ENCODE measurements at regions not wholly inside any gene's neighbourhood (a gene's known extent, or its start where the extent isn't known, plus 50 kb on each side); places are given as distances from the start of the nearest gene placed in this dataset.

DNA sequence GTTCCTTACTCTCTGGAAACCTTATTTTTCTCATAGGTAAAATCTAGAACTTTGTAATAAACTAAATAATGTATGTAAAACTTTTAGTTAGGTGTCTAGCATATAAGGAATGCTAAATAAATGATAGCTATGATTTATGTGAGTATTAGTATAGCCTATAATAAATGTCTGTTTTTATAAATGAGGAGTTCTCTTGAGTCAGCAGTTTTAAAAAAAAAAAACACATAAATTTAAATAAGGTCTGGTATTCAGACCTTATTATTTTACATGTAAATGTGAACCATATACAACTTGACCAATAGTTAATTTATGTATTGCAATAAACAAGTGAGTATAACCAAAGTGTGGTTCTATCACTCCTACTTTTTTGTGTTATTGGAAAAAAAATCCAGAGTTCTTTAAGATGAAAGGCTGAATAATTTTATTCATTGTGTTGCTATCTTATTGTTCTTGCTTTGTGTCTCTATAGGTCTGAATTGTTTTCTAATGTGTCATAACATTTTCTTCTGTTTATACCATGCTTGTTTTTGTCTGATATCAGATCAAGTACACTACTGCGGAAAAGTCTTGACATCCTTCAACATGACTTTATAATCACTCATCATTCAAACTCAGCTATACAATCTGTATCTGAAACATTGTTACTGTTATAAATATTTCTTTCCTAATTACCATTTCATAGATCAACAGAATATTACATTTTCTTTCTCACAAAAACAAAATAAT is 115.7 kb downstream of the RASSF9 start:
- Mint-ChIP-seq H3K9me3 (peaks cover 6% of the 10 kb centered on the region), H3K4me3 (no peak overlapping the region), H3K27me3 (ENCODE audit: low read depth) (no peaks in the 10 kb centered on the region), H3K4me1 (no peaks in the 10 kb centered on the region), H3K27ac (no peak overlapping the region), H3K36me3 (ENCODE audit: low read depth) (no peaks in the 10 kb centered on the region)
- TF ChIP-seq, protein P1, sequence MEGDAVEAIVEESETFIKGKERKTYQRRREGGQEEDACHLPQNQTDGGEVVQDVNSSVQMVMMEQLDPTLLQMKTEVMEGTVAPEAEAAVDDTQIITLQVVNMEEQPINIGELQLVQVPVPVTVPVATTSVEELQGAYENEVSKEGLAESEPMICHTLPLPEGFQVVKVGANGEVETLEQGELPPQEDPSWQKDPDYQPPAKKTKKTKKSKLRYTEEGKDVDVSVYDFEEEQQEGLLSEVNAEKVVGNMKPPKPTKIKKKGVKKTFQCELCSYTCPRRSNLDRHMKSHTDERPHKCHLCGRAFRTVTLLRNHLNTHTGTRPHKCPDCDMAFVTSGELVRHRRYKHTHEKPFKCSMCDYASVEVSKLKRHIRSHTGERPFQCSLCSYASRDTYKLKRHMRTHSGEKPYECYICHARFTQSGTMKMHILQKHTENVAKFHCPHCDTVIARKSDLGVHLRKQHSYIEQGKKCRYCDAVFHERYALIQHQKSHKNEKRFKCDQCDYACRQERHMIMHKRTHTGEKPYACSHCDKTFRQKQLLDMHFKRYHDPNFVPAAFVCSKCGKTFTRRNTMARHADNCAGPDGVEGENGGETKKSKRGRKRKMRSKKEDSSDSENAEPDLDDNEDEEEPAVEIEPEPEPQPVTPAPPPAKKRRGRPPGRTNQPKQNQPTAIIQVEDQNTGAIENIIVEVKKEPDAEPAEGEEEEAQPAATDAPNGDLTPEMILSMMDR (IDR thresholded peaks at IDR 0.05; ENCODE audit: unreplicated experiment in 3 of 3), result no peak

DNA sequence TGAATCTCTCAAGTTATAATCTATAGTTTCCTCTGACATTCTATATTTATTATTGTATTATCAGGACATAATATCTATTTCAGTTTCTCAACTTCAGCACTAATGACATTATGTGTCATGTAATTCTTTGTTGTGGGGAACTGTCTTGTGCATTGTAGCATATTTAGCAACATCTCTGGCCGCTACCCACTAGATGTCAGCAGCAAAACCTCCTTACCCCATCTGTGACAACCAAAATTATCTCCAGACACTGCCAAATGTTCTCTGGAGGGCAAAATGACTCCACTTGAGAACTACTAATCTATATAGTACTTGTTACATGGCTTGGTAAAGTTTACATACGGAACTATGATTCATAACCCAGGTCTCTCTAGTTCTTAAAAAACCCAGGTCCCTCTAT is 110.2 kb downstream of the RASSF9 start:
- H3K4me3 Mint-ChIP-seq, result no peak overlapping the region
- H3K27me3 Mint-ChIP-seq (ENCODE audit: low read depth), result no peaks in the 10 kb centered on the region
- TF ChIP-seq, protein P1 (IDR thresholded peaks at IDR 0.05; ENCODE audit: unreplicated experiment in 3 of 3), result no peak
- no peak overlapping the region for H3K27ac Mint-ChIP-seq
- H3K36me3 Mint-ChIP-seq (ENCODE audit: low read depth), result no peaks in the 10 kb centered on the region
- H3K4me1 Mint-ChIP-seq, result no peaks in the 10 kb centered on the region
- no peaks in the 10 kb centered on the region for H3K9me3 Mint-ChIP-seq

DNA sequence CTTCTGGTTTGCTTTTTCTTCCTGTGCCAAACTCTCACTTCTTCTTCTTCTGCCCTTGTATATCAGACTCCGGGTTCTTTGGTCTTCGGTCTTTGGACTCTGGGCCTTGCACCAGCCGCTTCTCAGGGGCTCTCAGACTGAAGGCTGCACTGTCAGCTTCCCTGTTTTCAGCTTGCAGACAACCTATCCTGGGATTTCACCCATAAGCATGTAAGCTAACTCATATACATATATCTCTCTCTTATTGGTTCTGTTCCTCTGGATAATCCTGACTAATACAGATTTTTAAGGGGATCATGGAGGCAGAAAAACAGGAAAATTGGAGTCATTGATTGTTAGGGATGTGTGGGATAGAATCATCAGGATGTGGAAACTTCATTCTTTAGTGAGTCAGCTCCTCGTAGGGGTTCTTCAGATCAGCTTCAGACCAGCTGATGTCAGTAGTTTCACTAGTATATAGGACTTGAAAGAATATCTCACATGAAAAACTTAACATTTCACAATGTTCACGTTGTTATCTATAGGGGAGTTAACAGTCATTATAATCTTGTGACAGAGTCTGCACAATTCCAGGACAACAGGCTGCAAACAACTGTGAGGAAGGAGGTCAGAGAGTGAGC is 102.9 kb downstream of the RASSF9 start:
- Mint-ChIP-seq H3K27me3 (ENCODE audit: low read depth) (no peaks in the 10 kb centered on the region), H3K4me3 (no peak overlapping the region), H3K4me1 (no peaks in the 10 kb centered on the region), H3K27ac (no peak overlapping the region), H3K9me3 (no peaks in the 10 kb centered on the region), H3K36me3 (ENCODE audit: low read depth) (no peaks in the 10 kb centered on the region)
- TF ChIP-seq, protein P1 (IDR thresholded peaks at IDR 0.05; ENCODE audit: unreplicated experiment in 3 of 3), result no peak

DNA sequence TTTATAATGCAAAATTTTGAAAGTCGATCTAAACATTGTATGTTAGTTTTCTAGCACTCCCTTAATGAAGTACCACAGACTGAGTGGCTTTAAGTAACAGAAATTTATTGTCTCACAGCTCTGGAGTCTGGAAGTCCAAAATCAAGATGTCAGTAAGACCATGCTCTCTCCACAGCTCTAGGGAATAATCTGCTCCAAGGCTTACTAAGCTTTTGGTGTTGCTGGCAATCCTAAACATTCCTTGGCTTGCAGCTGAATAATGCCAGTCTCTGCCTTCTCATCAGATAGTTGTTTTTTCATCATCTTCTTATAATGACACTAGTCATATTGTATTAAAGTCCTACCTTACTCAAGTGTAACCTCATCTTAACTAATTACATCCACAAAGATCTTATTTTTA is 102.2 kb downstream of the RASSF9 start:
- H3K9me3 Mint-ChIP-seq, result no peaks in the 10 kb centered on the region
- no peaks in the 10 kb centered on the region for H3K27me3 Mint-ChIP-seq (ENCODE audit: low read depth)
- H3K36me3 Mint-ChIP-seq (ENCODE audit: low read depth), result no peaks in the 10 kb centered on the region
- no peaks in the 10 kb centered on the region for H3K4me1 Mint-ChIP-seq
- no peak overlapping the region for H3K4me3 Mint-ChIP-seq
- no peak overlapping the region for H3K27ac Mint-ChIP-seq
- TF ChIP-seq, protein P1 (IDR thresholded peaks at IDR 0.05; ENCODE audit: unreplicated experiment in 3 of 3), result no peak

DNA sequence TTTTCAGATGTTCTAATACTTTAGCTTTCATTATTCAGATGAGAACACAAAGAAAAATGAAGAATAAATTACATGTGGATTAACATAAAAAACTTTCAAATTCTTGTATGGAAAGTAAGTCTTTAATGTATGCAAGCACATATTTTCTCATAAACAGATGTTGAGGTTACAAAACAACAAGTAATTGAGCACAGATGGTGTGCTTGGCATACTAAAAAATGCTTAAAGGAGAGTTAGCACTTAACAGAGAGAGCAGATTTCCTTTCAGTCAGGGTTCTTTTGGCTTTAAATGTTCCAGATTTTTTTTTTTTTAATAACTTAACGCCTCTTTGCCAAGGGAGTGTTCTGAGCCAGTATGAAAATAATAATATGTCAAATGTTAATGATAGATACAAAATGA is 96.0 kb downstream of the RASSF9 start:
- Mint-ChIP-seq H3K27me3 (ENCODE audit: low read depth) (no peaks in the 10 kb centered on the region), H3K4me1 (peaks cover 4% of the 10 kb centered on the region), H3K36me3 (ENCODE audit: low read depth) (no peaks in the 10 kb centered on the region), H3K4me3 (no peak overlapping the region), H3K9me3 (no peaks in the 10 kb centered on the region), H3K27ac (no peak overlapping the region)
- TF ChIP-seq, protein P1 (IDR thresholded peaks at IDR 0.05; ENCODE audit: unreplicated experiment in 3 of 3), result no peak

DNA sequence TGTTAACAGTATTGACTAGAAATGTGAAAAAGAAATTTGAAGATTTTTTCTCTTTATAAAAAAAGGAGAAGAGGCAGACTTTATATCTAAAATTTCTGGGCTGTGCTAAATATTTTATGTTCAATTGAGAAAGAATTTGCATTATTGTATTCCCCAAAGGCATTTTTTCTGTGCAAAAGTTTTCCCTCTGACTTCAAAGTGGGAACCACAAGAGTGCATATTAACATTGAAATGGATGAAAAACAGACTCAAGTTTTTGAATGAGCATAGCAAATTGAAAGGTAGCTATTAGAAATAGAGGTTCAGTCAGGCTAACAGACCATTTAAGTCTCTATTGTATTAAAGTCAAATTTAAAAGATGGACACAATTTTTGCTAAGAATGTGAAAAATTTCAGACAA is 95.2 kb downstream of the RASSF9 start:
- H3K4me3 Mint-ChIP-seq, result no peak overlapping the region
- H3K36me3 Mint-ChIP-seq (ENCODE audit: low read depth), result no peaks in the 10 kb centered on the region
- H3K4me1 Mint-ChIP-seq, result peaks cover 4% of the 10 kb centered on the region
- TF ChIP-seq, protein P1 (IDR thresholded peaks at IDR 0.05; ENCODE audit: unreplicated experiment in 3 of 3), result no peak
- no peak overlapping the region for H3K27ac Mint-ChIP-seq
- no peaks in the 10 kb centered on the region for H3K9me3 Mint-ChIP-seq
- H3K27me3 Mint-ChIP-seq (ENCODE audit: low read depth), result no peaks in the 10 kb centered on the region
